Naive thymus-derived CD4-positive, alpha-beta T cell (primary cell): ENCODE measurements at regions not wholly inside any gene's neighbourhood (a gene's known extent, or its start where the extent isn't known, plus 50 kb on each side); places are given as distances from the start of the nearest gene placed in this dataset.

Experiments
- ATAC-seq: fragments of 150-1000 bp; cut with Tn5 transposase; 2 replicates; pipeline ENCODE4 v1.10.0; 2021; ENCODE audit warnings: mild to moderate bottlenecking, moderate library complexity
- CTCF ChIA-PET: fragments of 350-600 bp; sonication (Branson Sonifier 250); formaldehyde crosslinking; loops from one replicate; lab custom pipeline; 2021; ENCODE audit warnings: antibody characterized with exemption; lab: Charles Lee
- POLR2A ChIA-PET: fragments of 350-600 bp; sonication (Branson Sonifier 250); formaldehyde crosslinking; loops from one replicate; lab custom pipeline; 2021; ENCODE audit warnings: antibody characterized with exemption, inconsistent platforms; lab: Charles Lee
- DNase-seq, 9 donors: peaks; one replicate each; pipeline versions ENCODE4 v3.0.0 to v3.0.0-alpha.2; 2020 to 2022; ENCODE audit warnings: mixed read lengths in 1 of 9
- H3K27ac ChIP-seq: one replicate; pipeline ENCODE4 v1.7.0; 2013; ENCODE audit warnings: mild to moderate bottlenecking, low read depth, low read length, moderate library complexity
- H3K27me3 ChIP-seq, 2 donors: one replicate each; pipeline ENCODE4 v1.7.0; 2013; ENCODE audit warnings: low read length in 2 of 2, mild to moderate bottlenecking in 2 of 2, moderate library complexity in 2 of 2; ENCODE audit not compliant: control insufficient read depth in 2 of 2, insufficient read depth in 2 of 2
- H3K36me3 ChIP-seq, 3 experiments: 1 replicate in 2 of 3; 2 replicates in 1 of 3; pipeline ENCODE4 v1.7.0; 2013; ENCODE audit warnings: low read length in 3 of 3, mild to moderate bottlenecking in 3 of 3, moderate library complexity in 1 of 3; ENCODE audit not compliant: insufficient read depth in 3 of 3, control insufficient read depth in 2 of 3
- H3K4me1 ChIP-seq, 2 donors: one replicate each; pipeline ENCODE4 v1.7.0; 2013; ENCODE audit warnings: low read length in 2 of 2, mild to moderate bottlenecking in 2 of 2, moderate library complexity in 1 of 2; ENCODE audit not compliant: control insufficient read depth in 2 of 2, insufficient read depth in 2 of 2
- H3K4me3 ChIP-seq: 2 replicates; pipeline ENCODE4 v1.7.0; 2013; ENCODE audit warnings: mild to moderate bottlenecking, low read length
- H3K9me3 ChIP-seq, 3 experiments: 1 replicate in 2 of 3; 2 replicates in 1 of 3; pipeline ENCODE4 v1.7.0; 2013; ENCODE audit warnings: low read length in 3 of 3; ENCODE audit not compliant: control insufficient read depth in 2 of 3
- H3K27ac Mint-ChIP-seq, 9 donors: one replicate each; pipeline ENCODE4 v1.8.0; 2020 to 2022; ENCODE audit warnings: mixed read lengths in 9 of 9, mild to moderate bottlenecking in 8 of 9, moderate library complexity in 5 of 9, inconsistent platforms in 2 of 9
- H3K27me3 Mint-ChIP-seq, 5 donors: one replicate each; pipeline ENCODE4 v1.8.0; 2021 to 2022; ENCODE audit warnings: mixed read lengths in 5 of 5, mild to moderate bottlenecking in 1 of 5
- H3K36me3 Mint-ChIP-seq, 5 donors: one replicate each; pipeline ENCODE4 v1.8.0; 2020 to 2022; ENCODE audit warnings: mixed read lengths in 5 of 5, mild to moderate bottlenecking in 3 of 5, inconsistent platforms in 1 of 5
- H3K4me1 Mint-ChIP-seq, 7 donors: one replicate each; pipeline ENCODE4 v1.8.0; 2020 to 2022; ENCODE audit warnings: mixed read lengths in 7 of 7, mild to moderate bottlenecking in 3 of 7, inconsistent platforms in 1 of 7
- H3K4me3 Mint-ChIP-seq, 10 donors: one replicate each; pipeline ENCODE4 v1.8.0; 2020 to 2022; ENCODE audit warnings: mild to moderate bottlenecking in 10 of 10, mixed read lengths in 10 of 10, moderate library complexity in 6 of 10, inconsistent platforms in 2 of 10
- H3K9me3 Mint-ChIP-seq, 11 donors: one replicate each; pipeline ENCODE4 v1.8.0; 2020 to 2022; ENCODE audit warnings: mixed read lengths in 11 of 11, mild to moderate bottlenecking in 4 of 11, inconsistent platforms in 1 of 11, moderate library complexity in 1 of 11
- intact Hi-C, 2 donors: fragments of 100-400 bp; cut with micrococcal nuclease; formaldehyde crosslinking; loops; one replicate each; pipeline ENCODE4 v1.15.1; 2023

GRCh38 chr18:76208678-76209306 lies 286.2 kb downstream of the ZNF516 start:
- no peak for DNase-seq
- Mint-ChIP-seq H3K27me3 (peaks cover 4 to 37% (median 22%) of the 10 kb centered on the region in 5 donors), H3K4me3 (peak overlapping the region in 5 of 10 donors; percentile 10 to 34 (median 12)), H3K27ac (no peak overlapping the region), H3K4me1 (peaks cover 2 to 16% (median 15%) of the 10 kb centered on the region in 7 donors), H3K36me3 (no peaks in the 10 kb centered on the region), H3K9me3 (peaks cover 0 to 3% (median 0%) of the 10 kb centered on the region in 11 donors)
- Histone ChIP-seq H3K27me3 (no peaks in the 10 kb centered on the region), H3K9me3 (no peaks in the 10 kb centered on the region), H3K36me3 (no peaks in the 10 kb centered on the region), H3K4me3 (no peak overlapping the region), H3K4me1 (peaks cover 0 to 5% of the 10 kb centered on the region in 2 donors), H3K27ac (no peak overlapping the region)
- ChIA-PET POLR2A (no interaction called here), CTCF (no interaction called here)
- intact Hi-C loops, result no loop called here
- no peak for ATAC-seq

DNA sequence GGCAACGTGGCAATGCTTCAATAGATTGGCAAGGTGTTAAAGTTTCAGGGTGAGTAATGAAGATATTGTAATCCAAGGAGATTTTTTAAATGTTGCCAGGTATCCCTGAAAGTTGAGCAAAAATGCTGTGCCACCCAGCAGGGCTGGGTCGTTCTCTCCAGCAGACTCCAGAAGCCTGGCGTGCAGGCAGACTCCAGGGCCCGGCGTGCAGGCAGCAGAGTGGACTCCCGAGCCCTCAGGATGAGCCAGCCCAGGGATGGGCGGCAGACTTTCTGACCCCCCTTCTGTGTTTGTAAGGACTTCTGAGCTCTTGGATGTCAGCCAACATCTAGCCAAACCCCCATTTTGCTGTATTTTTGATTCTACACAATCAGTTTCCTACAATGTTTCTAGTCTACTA lies 289.1 kb downstream of the ZNF516 start:
- no peaks in the 10 kb centered on the region for H3K27me3 ChIP-seq
- H3K36me3 ChIP-seq, result no peaks in the 10 kb centered on the region
- no peaks in the 10 kb centered on the region for H3K4me1 ChIP-seq
- H3K36me3 Mint-ChIP-seq, result no peaks in the 10 kb centered on the region
- peaks cover 6 to 44% (median 34%) of the 10 kb centered on the region in 5 donors for H3K27me3 Mint-ChIP-seq
- H3K9me3 ChIP-seq, result no peaks in the 10 kb centered on the region
- peaks cover 0 to 10% (median 2%) of the 10 kb centered on the region in 11 donors for H3K9me3 Mint-ChIP-seq
- H3K4me3 Mint-ChIP-seq, result no peak overlapping the region
- POLR2A ChIA-PET, result no interaction called here
- H3K27ac ChIP-seq, result no peak overlapping the region
- CTCF ChIA-PET, result no interaction called here
- DNase-seq (no peak), ATAC-seq (no peak)
- peaks cover 0 to 3% (median 0%) of the 10 kb centered on the region in 7 donors for H3K4me1 Mint-ChIP-seq
- intact Hi-C loops, result no loop called here
- H3K4me3 ChIP-seq, result no peak overlapping the region
- no peak overlapping the region for H3K27ac Mint-ChIP-seq

GRCh38 chr18:76203552-76203951 lies 291.5 kb downstream of the ZNF516 start:
- Histone ChIP-seq H3K9me3 (no peaks in the 10 kb centered on the region), H3K4me1 (no peaks in the 10 kb centered on the region), H3K27me3 (no peaks in the 10 kb centered on the region), H3K27ac (no peak overlapping the region), H3K36me3 (no peaks in the 10 kb centered on the region), H3K4me3 (no peak overlapping the region)
- H3K27ac Mint-ChIP-seq, result no peak overlapping the region
- peaks cover 7 to 48% (median 30%) of the 10 kb centered on the region in 5 donors for H3K27me3 Mint-ChIP-seq
- peaks cover 0 to 20% (median 3%) of the 10 kb centered on the region in 11 donors for H3K9me3 Mint-ChIP-seq
- no peaks in the 10 kb centered on the region for H3K4me1 Mint-ChIP-seq
- no peak for DNase-seq
- CTCF ChIA-PET, result no interaction called here
- intact Hi-C loops, result no loop called here
- ATAC-seq, result no peak
- POLR2A ChIA-PET, result no interaction called here
- H3K36me3 Mint-ChIP-seq, result no peaks in the 10 kb centered on the region
- no peak overlapping the region for H3K4me3 Mint-ChIP-seq

DNA sequence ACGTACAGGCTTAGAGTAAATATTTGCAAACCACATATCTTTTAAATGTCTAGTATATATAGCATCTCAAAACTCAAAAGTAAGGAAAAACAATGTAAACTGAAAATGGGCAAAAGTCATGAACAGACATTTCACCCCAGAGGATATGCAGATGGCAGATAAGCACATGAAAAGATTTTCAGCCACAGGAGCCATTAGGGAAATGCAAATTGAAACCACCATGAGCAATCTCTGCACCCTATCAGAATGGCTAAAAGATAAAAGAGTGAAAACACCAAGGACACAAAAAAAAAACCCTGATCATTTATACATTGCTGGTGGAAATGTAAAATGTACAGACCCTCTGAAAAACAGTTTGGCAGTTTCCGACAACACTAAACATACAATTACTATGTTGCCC lies 292.7 kb downstream of the ZNF516 start:
- peaks cover 0 to 20% (median 5%) of the 10 kb centered on the region in 11 donors for H3K9me3 Mint-ChIP-seq
- DNase-seq (no peak), ATAC-seq (no peak)
- H3K9me3 ChIP-seq, result no peaks in the 10 kb centered on the region
- no peak overlapping the region for H3K27ac ChIP-seq
- H3K36me3 ChIP-seq, result no peaks in the 10 kb centered on the region
- no peaks in the 10 kb centered on the region for H3K27me3 ChIP-seq
- no peak overlapping the region for H3K4me3 Mint-ChIP-seq
- POLR2A ChIA-PET, result no interaction called here
- intact Hi-C loops, result no loop called here
- no peaks in the 10 kb centered on the region for H3K36me3 Mint-ChIP-seq
- CTCF ChIA-PET, result no interaction called here
- no peak overlapping the region for H3K27ac Mint-ChIP-seq
- peaks cover 7 to 55% (median 42%) of the 10 kb centered on the region in 5 donors for H3K27me3 Mint-ChIP-seq
- H3K4me3 ChIP-seq, result no peak overlapping the region
- no peaks in the 10 kb centered on the region for H3K4me1 ChIP-seq
- H3K4me1 Mint-ChIP-seq, result no peaks in the 10 kb centered on the region

- no peak for ATAC-seq
- Histone ChIP-seq H3K36me3 (no peaks in the 10 kb centered on the region), H3K4me3 (no peak overlapping the region), H3K4me1 (no peaks in the 10 kb centered on the region), H3K27me3 (no peaks in the 10 kb centered on the region), H3K27ac (no peak overlapping the region), H3K9me3 (no peaks in the 10 kb centered on the region)
- H3K9me3 Mint-ChIP-seq, result peaks cover 0 to 21% (median 3%) of the 10 kb centered on the region in 11 donors
- POLR2A ChIA-PET, result no interaction called here
- no peak overlapping the region for H3K4me3 Mint-ChIP-seq
- H3K27me3 Mint-ChIP-seq, result peaks cover 6 to 31% (median 27%) of the 10 kb centered on the region in 5 donors
- no peak overlapping the region for H3K27ac Mint-ChIP-seq
- CTCF ChIA-PET, result no interaction called here
- DNase-seq, result no peak
- H3K4me1 Mint-ChIP-seq, result no peaks in the 10 kb centered on the region
- intact Hi-C loops, result no loop called here
- peaks cover 0 to 5% (median 0%) of the 10 kb centered on the region in 5 donors for H3K36me3 Mint-ChIP-seq
Measured at GRCh38 chr18:76195601-76196000, 299.4 kb downstream of the ZNF516 start.

- Histone ChIP-seq H3K27me3 (no peaks in the 10 kb centered on the region), H3K36me3 (no peaks in the 10 kb centered on the region), H3K4me1 (no peaks in the 10 kb centered on the region), H3K27ac (no peak overlapping the region), H3K4me3 (no peak overlapping the region), H3K9me3 (no peaks in the 10 kb centered on the region)
- Mint-ChIP-seq H3K27me3 (peaks cover 2 to 27% (median 12%) of the 10 kb centered on the region in 5 donors), H3K9me3 (peaks cover 0 to 21% (median 5%) of the 10 kb centered on the region in 11 donors), H3K4me1 (no peaks in the 10 kb centered on the region), H3K36me3 (peaks cover 0 to under 1% (median 0%) of the 10 kb centered on the region in 5 donors), H3K27ac (no peak overlapping the region), H3K4me3 (no peak overlapping the region)
- no peak for ATAC-seq
- POLR2A ChIA-PET, result no interaction called here
- CTCF ChIA-PET, result no interaction called here
- DNase-seq, result no peak
- intact Hi-C loops, result no loop called here
Measured at GRCh38 chr18:76188097-76188496, 306.9 kb downstream of the ZNF516 start.

DNA sequence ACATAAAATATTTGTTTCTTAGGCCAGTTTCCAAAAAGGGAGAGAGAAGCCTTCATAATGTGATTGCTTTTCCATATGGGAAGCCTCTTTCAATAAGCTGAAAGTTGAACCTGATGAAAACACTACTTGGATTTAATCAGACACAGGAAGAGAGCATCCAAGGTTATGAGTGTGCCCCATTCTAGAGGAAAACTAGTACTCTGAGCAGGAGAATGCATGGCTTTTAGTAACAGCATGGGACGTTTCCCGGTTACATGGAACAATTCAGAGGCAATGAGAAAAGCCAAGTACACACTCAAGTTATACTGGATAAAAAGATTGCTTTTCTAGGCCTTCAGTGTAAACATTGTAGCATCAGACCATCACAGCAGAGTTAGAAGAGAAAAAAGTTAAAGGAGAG lies 315.8 kb downstream of the ZNF516 start:
- H3K4me3 Mint-ChIP-seq, result no peak overlapping the region
- H3K9me3 ChIP-seq, result no peaks in the 10 kb centered on the region
- intact Hi-C loops, result no loop called here
- CTCF ChIA-PET, result no interaction called here
- H3K4me3 ChIP-seq, result no peak overlapping the region
- peaks cover 0 to 3% (median 0%) of the 10 kb centered on the region in 5 donors for H3K27me3 Mint-ChIP-seq
- no peak overlapping the region for H3K27ac ChIP-seq
- ATAC-seq, result no peak
- peaks cover 0 to 5% (median 0%) of the 10 kb centered on the region in 11 donors for H3K9me3 Mint-ChIP-seq
- POLR2A ChIA-PET, result no interaction called here
- no peaks in the 10 kb centered on the region for H3K4me1 ChIP-seq
- no peaks in the 10 kb centered on the region for H3K4me1 Mint-ChIP-seq
- H3K36me3 ChIP-seq, result no peaks in the 10 kb centered on the region
- H3K27me3 ChIP-seq, result no peaks in the 10 kb centered on the region
- H3K27ac Mint-ChIP-seq, result no peak overlapping the region
- H3K36me3 Mint-ChIP-seq, result no peaks in the 10 kb centered on the region
- no peak for DNase-seq
